DMS 273 (cell line): ENCODE measurements at regions not wholly inside any gene's neighbourhood (a gene's known extent, or its start where the extent isn't known, plus 50 kb on each side); places are given as distances from the start of the nearest gene placed in this dataset.

Experiments
- DNase-seq: peaks from one replicate; lab custom pipeline; 2025; ENCODE audit not compliant: unreplicated experiment; lab: John Stamatoyannopoulos, UW

- DNase-seq: no peak
Observed at GRCh38 chr12:74981541-74981940, 228.1 kb downstream of the KCNC2 start.

DNA sequence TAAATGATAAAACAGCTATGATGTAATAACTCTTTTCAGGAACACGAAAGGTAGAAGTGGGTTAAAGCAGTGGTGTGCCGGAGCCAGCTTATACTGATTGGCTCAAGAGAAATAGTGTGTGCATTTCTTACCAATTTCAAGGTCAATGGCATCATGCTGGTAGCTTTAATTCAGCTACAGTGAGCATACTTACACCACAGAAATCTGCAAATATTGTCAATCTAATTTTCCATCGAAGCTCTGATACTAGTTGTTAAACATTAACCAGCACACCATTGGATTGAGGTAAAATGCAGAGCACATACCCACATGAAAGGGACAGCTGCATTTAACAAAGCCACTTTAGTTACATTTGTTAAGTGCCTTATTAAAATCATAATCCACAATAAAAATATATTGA lies 225.7 kb downstream of the KCNC2 start:
- no peak for DNase-seq

GRCh38 chr12:74984631-74985030 lies 225.0 kb downstream of the KCNC2 start:
- DNase-seq: no peak

DNA sequence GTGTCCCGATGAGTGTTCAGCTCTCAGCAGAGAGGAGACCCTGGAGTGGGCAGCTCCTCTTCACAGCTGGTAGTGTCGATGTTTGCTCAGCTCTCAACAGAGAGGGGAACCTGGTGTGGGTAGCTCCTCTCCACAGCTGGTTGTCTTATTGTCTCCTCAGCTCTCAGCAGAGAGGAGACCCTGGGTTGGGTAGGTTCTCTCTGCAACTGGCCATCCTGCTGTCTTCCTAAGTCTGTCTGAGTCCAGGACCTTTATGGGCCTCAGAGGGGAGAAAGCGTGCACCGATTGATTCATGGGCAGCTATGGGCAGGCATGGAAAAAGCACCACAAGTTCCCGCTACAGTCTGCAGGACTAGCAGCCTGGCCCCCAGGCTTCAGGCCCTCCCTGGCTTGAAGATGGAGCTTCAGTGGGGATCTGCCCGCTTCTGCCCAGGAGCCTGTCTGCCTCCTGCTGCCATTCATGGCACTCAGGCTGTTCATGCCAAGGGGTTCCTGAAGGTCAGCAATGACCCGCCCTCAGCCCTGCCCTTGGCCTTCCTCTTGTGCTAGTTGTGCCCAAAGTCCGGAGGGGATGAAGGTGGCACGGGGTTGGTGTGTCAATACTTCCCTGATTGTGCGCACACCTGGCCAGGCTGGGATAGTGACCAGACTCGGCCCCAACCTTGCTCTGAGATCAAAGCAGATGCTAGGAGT lies 224.2 kb downstream of the KCNC2 start:
- no peak for DNase-seq

- DNase-seq: peak; percentile 3
Observed at GRCh38 chr12:74985986-74986319, 223.7 kb downstream of the KCNC2 start.

GRCh38 chr12:74988156-74988555 lies 221.5 kb downstream of the KCNC2 start:
- DNase-seq: no peak
